ENCODE measurements at regions not wholly inside any gene's neighbourhood (a gene's known extent, or its start where the extent isn't known, plus 50 kb on each side); places are given as distances from the start of the nearest gene placed in this dataset.

DNA sequence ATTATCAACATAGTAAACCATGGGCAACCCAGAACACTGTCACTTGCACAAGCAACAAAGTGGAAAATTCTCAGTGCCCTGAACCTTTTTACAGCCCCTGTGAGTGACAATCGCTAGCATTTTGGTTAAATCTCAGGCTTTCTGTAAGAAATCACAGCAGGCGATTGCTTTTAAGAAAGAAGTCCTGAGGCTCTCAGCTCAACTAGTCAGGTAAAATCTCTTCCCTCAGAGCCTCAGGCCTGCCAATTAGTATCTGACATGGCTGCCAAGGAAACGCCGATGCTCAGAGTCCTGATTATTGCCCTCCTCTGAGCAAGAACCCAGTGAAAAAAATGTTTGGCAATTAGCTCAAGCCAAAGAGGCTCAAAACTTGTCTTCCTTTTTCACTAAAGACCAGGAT is 530.8 kb downstream of the DIPK2A start:
- TF ChIP-seq, protein P1, sequence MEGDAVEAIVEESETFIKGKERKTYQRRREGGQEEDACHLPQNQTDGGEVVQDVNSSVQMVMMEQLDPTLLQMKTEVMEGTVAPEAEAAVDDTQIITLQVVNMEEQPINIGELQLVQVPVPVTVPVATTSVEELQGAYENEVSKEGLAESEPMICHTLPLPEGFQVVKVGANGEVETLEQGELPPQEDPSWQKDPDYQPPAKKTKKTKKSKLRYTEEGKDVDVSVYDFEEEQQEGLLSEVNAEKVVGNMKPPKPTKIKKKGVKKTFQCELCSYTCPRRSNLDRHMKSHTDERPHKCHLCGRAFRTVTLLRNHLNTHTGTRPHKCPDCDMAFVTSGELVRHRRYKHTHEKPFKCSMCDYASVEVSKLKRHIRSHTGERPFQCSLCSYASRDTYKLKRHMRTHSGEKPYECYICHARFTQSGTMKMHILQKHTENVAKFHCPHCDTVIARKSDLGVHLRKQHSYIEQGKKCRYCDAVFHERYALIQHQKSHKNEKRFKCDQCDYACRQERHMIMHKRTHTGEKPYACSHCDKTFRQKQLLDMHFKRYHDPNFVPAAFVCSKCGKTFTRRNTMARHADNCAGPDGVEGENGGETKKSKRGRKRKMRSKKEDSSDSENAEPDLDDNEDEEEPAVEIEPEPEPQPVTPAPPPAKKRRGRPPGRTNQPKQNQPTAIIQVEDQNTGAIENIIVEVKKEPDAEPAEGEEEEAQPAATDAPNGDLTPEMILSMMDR (IDR thresholded peaks at IDR 0.05; ENCODE audit: poor library complexity, severe bottlenecking) = no peak
- TF ChIP-seq EZH2 (IDR thresholded peaks at IDR 0.05; ENCODE audit: borderline replicate concordance, insufficient read depth, low read length, poor library complexity, severe bottlenecking) = no peak
- peak; percentile 22 for TF ChIP-seq POLR2AphosphoS5 (IDR thresholded peaks at IDR 0.05)
- TF ChIP-seq RAD21 (conservative IDR thresholded peaks at IDR 0.05) = no peak
- TF ChIP-seq EP300 (conservative IDR thresholded peaks at IDR 0.05; ENCODE audit: poor library complexity, severe bottlenecking) = peak; percentile 51
- TF ChIP-seq SMC3 (conservative IDR thresholded peaks at IDR 0.05; ENCODE audit: poor library complexity) = no peak
